BJ (cell line): ENCODE measurements at regions not wholly inside any gene's neighbourhood (a gene's known extent, or its start where the extent isn't known, plus 50 kb on each side); places are given as distances from the start of the nearest gene placed in this dataset.

Source experiments
- CTCF ChIA-PET: fragments of 350-600 bp; formaldehyde crosslinking; extraction: SDS; loops from one replicate; lab custom pipeline; 2021; ENCODE audit warnings: antibody characterized with exemption, inconsistent platforms; lab: Yijun Ruan, JAX
- POLR2A ChIA-PET: fragments of 300-600 bp; sonication (Branson Sonifier 250); formaldehyde crosslinking; extraction: SDS; loops from one replicate; lab custom pipeline; 2021; ENCODE audit warnings: antibody characterized with exemption; lab: Charles Lee
- DNase-seq: peaks from one replicate; pipeline ENCODE4 v3.0.0-alpha.2; 2011; ENCODE audit warnings: low read depth
- H3K27me3 ChIP-seq: 2 replicates; pipeline ENCODE4 v1.6.0; 2011; ENCODE audit warnings: low read length; ENCODE audit not compliant: control insufficient read depth, insufficient read depth
- H3K36me3 ChIP-seq: 2 replicates; pipeline ENCODE4 v1.5.1; 2011; ENCODE audit warnings: low read length; ENCODE audit not compliant: control insufficient read depth, insufficient read depth
- H3K4me3 ChIP-seq: 2 replicates; pipeline ENCODE4 v1.5.1; 2011; ENCODE audit warnings: low read depth, mild to moderate bottlenecking, control low read depth, low read length
- CTCF ChIP-seq: IDR thresholded peaks from 2 replicates; pipeline ENCODE4 v1.5.1; 2011; ENCODE audit warnings: low read depth, mild to moderate bottlenecking, control low read depth, inconsistent platforms, low read length, moderate library complexity; ENCODE audit not compliant: insufficient read depth

DNA sequence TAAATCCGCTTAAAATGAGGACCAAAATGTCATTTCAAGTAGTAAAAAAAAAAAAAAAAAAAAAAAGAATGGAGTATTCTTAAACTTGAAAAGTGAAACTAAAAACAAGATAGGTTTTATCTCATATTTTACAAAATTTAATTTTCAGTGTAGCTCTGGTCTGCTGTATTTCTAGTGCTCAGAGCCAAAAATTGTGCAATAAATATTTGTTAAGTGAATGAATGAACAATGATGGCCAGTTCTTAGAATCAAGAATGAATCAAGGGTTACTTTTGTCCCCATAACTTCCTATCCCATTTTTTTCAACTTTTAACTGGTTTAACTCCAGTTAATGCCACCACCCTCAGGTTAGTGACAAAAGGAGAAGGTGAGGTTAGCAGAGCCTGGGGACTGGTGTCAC, 214.4 kb downstream of the ABHD5 start:
- peaks cover 5% of the 10 kb centered on the region; the same call in 1 of the 2 replicates for H3K27me3 ChIP-seq
- DNase-seq = no peak
- H3K36me3 ChIP-seq = no peaks in the 10 kb centered on the region
- ChIA-PET CTCF (interaction anchor here (0.6 kb wide), 1 partner anchor 682 kb away, joined by 3 read pairs; no protein-coding TSS in a partner anchor), POLR2A (no interaction called here)
- H3K4me3 ChIP-seq = no peak overlapping the region
- no peak for TF ChIP-seq CTCF

GRCh38 chr3:43906849-43907507, 216.2 kb downstream of the ABHD5 start:
- POLR2A ChIA-PET = no interaction called here
- CTCF ChIA-PET = interaction anchor here (1.1 kb wide), 1 partner anchor 51 kb away, joined by 4 read pairs; no protein-coding TSS in a partner anchor
- no peak for DNase-seq
- Histone ChIP-seq H3K4me3 (no peak overlapping the region), H3K36me3 (no peaks in the 10 kb centered on the region), H3K27me3 (peaks cover 5% of the 10 kb centered on the region; the same call in 1 of the 2 replicates)
- TF ChIP-seq CTCF = no peak

GRCh38 chr3:43907508-43907858, 216.7 kb downstream of the ABHD5 start:
- no peak overlapping the region for H3K4me3 ChIP-seq
- no peak for DNase-seq
- H3K36me3 ChIP-seq = no peaks in the 10 kb centered on the region
- CTCF ChIA-PET = interaction anchor here (1.1 kb wide), 1 partner anchor 52 kb away, joined by 4 read pairs; no protein-coding TSS in a partner anchor
- no peak for TF ChIP-seq CTCF
- H3K27me3 ChIP-seq = peaks cover 5% of the 10 kb centered on the region; the same call in 1 of the 2 replicates
- POLR2A ChIA-PET = no interaction called here

GRCh38 chr3:43908456-43908855, 217.7 kb downstream of the ABHD5 start:
- Histone ChIP-seq H3K36me3 (no peaks in the 10 kb centered on the region), H3K4me3 (no peak overlapping the region), H3K27me3 (peaks cover 5% of the 10 kb centered on the region; the same call in 1 of the 2 replicates)
- ChIA-PET CTCF (no interaction called here), POLR2A (no interaction called here)
- DNase-seq = no peak
- no peak for TF ChIP-seq CTCF

DNA sequence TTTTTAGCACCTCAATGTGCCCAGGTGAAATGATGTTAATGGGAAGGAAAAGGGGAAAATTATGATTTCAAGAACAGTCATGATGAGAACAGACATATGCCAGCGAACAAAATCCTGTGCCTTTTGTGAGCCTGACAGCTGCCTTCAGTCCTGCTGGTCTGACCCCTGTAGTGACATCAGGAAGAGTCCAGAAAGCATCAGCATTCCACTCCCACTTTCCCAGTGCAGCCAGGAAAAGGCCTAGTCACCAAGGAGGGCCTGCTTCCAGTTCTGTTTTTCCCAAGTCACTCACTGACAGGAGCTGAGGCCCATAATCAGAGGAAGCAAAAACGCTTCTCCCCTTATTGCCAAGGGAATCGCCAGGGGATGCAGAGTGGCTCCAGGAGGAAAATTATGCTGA, 218.4 kb downstream of the ABHD5 start:
- no peak overlapping the region for H3K4me3 ChIP-seq
- DNase-seq = no peak
- H3K36me3 ChIP-seq = no peaks in the 10 kb centered on the region
- TF ChIP-seq CTCF = no peak
- H3K27me3 ChIP-seq = peaks cover 5% of the 10 kb centered on the region; the same call in 1 of the 2 replicates
- POLR2A ChIA-PET = no interaction called here
- CTCF ChIA-PET = no interaction called here
